Esophagus mucosa (tissue), 1 donor: ENCODE measurements at regions not wholly inside any gene's neighbourhood (a gene's known extent, or its start where the extent isn't known, plus 50 kb on each side); places are given as distances from the start of the nearest gene placed in this dataset.
A peak's percentile ranks its signal among the peaks of the same experiment; 100 is the strongest.

ENCODE experiments used
- ATAC-seq: fragments of 200-7000 bp; cut with Tn5 transposase; one replicate; pipeline ENCODE4 v1.9.1; 2020
- donor health status: DM: yes; HTN: yes; CAD: no.

- ATAC-seq, result no peak
Observed at GRCh38 chr15:87805117-87805820, 451.3 kb downstream of the NTRK3 start.

GRCh38 chr15:87804451-87804850, 452.1 kb downstream of the NTRK3 start:
- ATAC-seq, result no peak

- no peak for ATAC-seq
Observed at GRCh38 chr15:87799838-87800237, 456.7 kb downstream of the NTRK3 start.

DNA sequence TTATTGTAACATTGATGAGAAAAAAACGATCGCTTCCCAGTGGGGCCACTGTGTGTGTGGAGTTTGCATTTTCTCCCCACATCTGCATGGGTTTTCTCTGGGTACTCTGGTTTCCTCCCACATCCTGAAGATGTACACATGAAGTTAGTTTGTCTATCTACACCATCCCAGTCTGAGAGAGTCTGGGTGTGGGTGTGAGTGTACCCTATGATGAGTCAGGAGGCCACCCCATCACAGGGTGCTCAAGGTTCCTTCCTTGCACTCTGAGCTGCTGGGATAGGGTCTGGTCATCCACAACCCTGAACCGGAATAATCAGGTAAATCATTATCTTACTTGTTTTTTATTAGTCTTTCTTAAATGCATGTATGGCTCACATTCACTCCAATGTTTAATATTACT, 457.1 kb downstream of the NTRK3 start:
- ATAC-seq, result no peak

DNA sequence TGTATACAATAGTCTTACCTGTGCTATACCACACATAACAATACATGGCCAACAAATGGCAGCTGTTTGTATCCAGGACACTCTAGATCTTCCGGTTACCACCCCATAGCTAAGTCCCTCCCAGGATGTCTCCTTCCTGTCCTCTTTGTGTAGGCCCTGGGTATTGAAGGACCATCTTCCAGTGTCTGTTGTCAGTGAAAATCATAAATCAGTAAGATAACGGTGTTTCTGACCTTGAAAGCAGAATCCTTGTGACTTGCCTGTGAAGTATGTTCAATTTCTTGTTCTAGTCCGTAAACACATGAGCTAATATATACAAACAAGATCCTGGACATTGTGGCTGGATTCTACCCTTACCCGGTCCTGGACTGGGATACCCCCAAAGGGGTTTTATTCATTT, 462.8 kb downstream of the NTRK3 start:
- no peak for ATAC-seq

DNA sequence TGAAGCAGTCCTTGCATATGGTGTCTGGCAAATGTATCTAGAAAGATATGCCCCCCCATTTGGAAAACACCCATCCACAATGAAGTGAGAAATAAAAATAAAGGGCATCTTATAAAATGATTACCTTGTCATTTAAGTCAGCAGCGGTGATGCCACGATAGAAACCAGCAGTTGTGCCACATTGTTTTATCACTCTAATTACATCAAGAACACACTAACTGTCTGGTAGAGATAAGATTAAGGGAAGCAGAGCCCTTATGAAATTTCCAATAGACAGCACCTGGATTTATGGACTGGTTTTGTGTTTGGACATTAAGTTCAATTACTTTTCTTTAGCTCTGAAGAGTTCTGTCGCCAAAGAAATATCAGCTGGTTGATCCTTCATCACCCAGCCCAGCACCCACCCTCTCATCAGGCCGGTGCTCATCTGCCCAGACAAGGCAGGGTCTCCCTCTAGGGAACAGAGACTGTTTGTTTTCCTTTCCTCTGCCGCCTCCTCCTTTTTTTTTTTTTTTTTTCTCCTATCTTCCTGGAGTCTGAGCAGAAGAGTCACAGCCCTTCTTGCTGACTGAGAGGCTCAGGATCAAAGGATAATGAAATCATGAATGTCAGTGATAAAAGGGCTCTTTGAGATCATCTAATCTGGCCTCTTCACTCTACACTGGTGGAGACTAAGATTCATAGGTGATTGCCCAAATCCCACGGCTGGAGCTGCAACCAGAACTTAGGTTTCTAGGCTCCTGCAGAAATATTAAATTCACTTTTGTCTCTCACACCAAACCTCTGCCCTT, 464.1 kb downstream of the NTRK3 start:
- no peak for ATAC-seq

- ATAC-seq, result no peak
Observed at GRCh38 chr15:87781959-87782625, 474.4 kb downstream of the NTRK3 start.

DNA sequence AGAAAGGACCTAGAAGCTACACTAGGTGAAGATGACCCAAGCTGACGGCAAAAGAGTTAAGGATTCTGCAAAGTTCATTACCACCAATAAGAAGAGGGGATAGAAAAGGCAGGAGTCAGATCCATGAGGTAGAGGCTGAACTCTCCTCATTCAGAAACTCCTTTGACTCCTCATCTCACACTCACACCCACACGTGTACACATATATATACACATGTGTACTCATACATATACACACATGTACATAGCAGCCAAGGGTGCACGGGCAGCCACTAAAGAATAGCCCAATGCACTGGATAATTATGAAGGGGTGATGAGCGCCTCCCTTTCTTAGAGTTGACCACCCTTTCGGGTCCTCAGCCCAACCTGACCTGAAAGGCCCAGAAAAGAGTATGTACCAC, 476.8 kb downstream of the NTRK3 start:
- ATAC-seq, result no peak

- no peak for ATAC-seq
Observed at GRCh38 chr15:87778358-87778757, 478.2 kb downstream of the NTRK3 start.

GRCh38 chr15:87777054-87777561, 479.4 kb downstream of the NTRK3 start:
- ATAC-seq, result no peak

- no peak for ATAC-seq
Observed at GRCh38 chr15:87767516-87767915, 489.0 kb downstream of the NTRK3 start.

- ATAC-seq, result no peak
Observed at GRCh38 chr15:87764461-87765240, 491.9 kb downstream of the NTRK3 start.

DNA sequence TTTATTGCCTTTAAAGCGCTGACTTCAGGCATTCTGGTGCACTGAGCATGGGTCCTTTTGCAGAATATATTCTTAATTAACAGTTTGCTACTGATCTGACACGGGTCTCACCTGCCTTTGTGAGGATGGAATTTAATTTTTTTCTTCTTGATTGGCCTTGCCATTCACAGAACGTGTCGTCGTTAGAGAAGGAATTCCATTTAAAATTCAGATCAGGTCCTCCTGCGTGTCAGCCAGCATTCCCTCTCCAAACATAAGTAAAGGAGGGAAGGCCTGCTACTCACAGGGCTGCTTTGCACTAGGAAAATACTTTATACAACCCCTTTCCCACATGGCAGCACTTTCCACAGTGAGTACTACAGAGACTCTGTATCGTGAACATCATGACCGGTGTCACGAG, 492.7 kb downstream of the NTRK3 start:
- ATAC-seq, result no peak

- peak; percentile 36 for ATAC-seq
Observed at GRCh38 chr15:87761736-87762509, 494.6 kb downstream of the NTRK3 start.

- ATAC-seq, result no peak
Observed at GRCh38 chr15:87760547-87761314, 495.8 kb downstream of the NTRK3 start.

DNA sequence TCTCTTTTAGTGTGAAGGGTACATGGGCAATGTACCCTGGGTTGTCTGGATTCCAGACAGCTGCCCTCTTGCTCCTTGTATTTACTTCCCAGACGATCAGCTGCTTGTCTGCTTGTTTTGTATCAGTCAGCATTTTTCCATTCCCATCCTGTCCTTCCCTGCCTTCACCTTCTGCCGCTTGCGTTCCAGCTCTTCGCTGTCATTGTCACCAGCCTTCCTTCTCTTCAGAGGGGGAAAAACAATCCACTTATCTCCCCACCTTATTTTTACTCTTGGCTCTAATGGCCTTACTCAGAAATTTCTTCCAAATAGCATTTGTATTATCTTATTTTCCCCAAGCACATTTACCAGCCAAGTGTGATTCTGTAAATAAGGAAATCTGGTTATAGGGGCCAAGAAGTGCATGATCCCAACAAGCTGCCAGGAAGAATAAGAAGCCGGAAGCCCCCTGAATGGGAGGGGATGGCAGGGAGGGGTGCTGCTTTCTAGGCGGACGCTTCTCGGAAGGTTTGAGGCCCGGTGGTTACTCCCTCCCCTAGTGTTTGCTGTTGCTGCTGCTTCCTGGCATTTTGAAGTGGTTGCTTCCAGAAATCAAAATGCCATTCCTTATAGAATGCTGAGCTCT, 497.6 kb downstream of the NTRK3 start:
- no peak for ATAC-seq

DNA sequence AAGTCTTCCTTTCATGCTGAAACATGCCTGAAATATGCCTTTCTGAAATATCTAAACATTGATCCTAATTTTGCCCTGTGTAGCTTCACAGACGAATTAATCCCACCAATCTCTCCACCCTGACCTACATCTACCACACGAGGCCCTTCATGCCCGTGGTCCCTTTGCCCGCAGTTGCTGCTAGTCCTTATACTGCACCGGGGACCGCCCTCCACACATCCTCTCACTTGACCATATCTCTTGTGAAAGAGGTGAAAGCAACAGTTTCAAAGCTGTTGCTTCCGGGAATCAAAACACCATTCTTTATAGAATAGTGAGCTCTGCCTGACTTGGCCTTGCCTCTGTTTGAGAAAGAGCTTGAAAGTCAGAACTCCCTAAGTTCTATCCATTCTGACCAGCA, 499.5 kb downstream of the NTRK3 start:
- no peak for ATAC-seq

- no peak for ATAC-seq
Observed at GRCh38 chr15:87756072-87756471, 500.5 kb downstream of the NTRK3 start.

DNA sequence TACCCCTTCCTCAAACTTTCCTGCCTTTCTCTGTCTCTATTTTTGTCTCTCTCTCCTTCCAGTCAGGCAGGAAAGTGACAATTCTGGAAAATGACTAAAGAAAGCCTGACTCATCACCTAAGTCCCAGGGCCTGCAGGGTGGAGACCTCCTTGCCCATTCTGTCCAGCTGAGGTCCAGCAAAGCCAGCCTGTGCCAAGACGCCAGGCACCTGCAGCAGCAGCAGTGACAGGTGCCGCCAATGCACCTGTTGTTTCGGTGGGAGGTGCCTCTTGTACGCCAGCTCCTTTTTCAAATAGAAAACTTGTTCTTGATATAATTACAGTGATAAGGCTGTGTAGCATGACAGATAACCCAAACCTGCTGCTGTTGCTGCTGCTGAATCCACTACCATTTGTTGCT, 501.3 kb downstream of the NTRK3 start:
- ATAC-seq, result no peak

- ATAC-seq, result no peak
Observed at GRCh38 chr15:87753539-87753938, 503.0 kb downstream of the NTRK3 start.
